Pancreas (tissue), 10 donors: ENCODE measurements at regions not wholly inside any gene's neighbourhood (a gene's known extent, or its start where the extent isn't known, plus 50 kb on each side); places are given as distances from the start of the nearest gene placed in this dataset.

Experiments used
- ATAC-seq, 4 donors: fragments of 200-7000 bp; cut with Tn5 transposase; one replicate each; pipeline versions ENCODE4 v1.8.0 to v1.9.1; 2020; ENCODE audit warnings: mild to moderate bottlenecking in 4 of 4, moderate library complexity in 4 of 4
- DNase-seq, 6 donors: peaks; one replicate each; pipeline ENCODE4 v3.0.0-alpha.2; 2020
- FAIRE-seq: peaks from 2 replicates; lab custom pipeline; 2012; peaks lifted over from hg19 to GRCh38; lab: Jason Lieb, UNC
- H3K27ac ChIP-seq, 4 donors: fragments of 200-600 bp; sonication (generic); 1 replicate in 3 of 4; 2 replicates in 1 of 4; pipeline versions ENCODE4 v1.5.0 to v1.8.0; 2020
- H3K27me3 ChIP-seq, 4 donors: fragments of 200-600 bp; one replicate each; pipeline ENCODE4 v1.8.0; 2021
- H3K36me3 ChIP-seq, 3 donors: fragments of 200-600 bp; sonication (generic) in 1 of 3; one replicate each; pipeline versions ENCODE4 v1.5.0 to v1.8.0; 2020 to 2021
- H3K4me1 ChIP-seq, 3 donors: fragments of 200-600 bp; one replicate each; pipeline ENCODE4 v1.8.0; 2021
- H3K4me3 ChIP-seq, 4 donors: fragments of 200-600 bp; sonication (generic) in 2 of 4; one replicate each; pipeline versions ENCODE4 v1.5.0 to v1.8.0; 2020 to 2021
- H3K9me3 ChIP-seq, 4 donors: fragments of 200-600 bp; one replicate each; pipeline ENCODE4 v1.8.0; 2021
- WGBS, 2 donors: extraction: QIAGEN DNeasy Blood & Tissue Kit; methylation state at CpG; one replicate each; pipeline ENCODE4 v1.1.7; 2013; 5-methylcytosine and 5-hydroxymethylcytosine counted together
- intact Hi-C, 3 donors: fragments of 100-400 bp; cut with DNase I; formaldehyde crosslinking; loops; one replicate each; pipeline versions ENCODE4 v1.11.1 to v1.14.2; 2022
- TF ChIP-seq, protein P1 (sequence below), 4 donors: fragments of 200-600 bp; sonication (generic) in 3 of 4; IDR thresholded peaks; one replicate each; pipeline versions ENCODE4 v1.5.0 to v1.8.0; 2021; ENCODE audit warnings: antibody characterized with exemption in 4 of 4
- donor health status: healthy with polysubstance abuse.
- donor health status: DM: no; HTN: no; CAD: no; lungs with moderate emphysema.
- donor health status: DM: no; HTN: no; CAD: no.
- donor health status: control.
- donor health status: control.
- donor health status: Bipolar disorder and iron deficiency.
- donor health status: DM: yes; HTN: yes; CAD: no.
- donor health status: DM: no; HTN: no; CAD: no.
- donor health status: DM: no; HTN: no; CAD: no.
- donor health status: DM: yes; HTN: yes; CAD: no.

DNA sequence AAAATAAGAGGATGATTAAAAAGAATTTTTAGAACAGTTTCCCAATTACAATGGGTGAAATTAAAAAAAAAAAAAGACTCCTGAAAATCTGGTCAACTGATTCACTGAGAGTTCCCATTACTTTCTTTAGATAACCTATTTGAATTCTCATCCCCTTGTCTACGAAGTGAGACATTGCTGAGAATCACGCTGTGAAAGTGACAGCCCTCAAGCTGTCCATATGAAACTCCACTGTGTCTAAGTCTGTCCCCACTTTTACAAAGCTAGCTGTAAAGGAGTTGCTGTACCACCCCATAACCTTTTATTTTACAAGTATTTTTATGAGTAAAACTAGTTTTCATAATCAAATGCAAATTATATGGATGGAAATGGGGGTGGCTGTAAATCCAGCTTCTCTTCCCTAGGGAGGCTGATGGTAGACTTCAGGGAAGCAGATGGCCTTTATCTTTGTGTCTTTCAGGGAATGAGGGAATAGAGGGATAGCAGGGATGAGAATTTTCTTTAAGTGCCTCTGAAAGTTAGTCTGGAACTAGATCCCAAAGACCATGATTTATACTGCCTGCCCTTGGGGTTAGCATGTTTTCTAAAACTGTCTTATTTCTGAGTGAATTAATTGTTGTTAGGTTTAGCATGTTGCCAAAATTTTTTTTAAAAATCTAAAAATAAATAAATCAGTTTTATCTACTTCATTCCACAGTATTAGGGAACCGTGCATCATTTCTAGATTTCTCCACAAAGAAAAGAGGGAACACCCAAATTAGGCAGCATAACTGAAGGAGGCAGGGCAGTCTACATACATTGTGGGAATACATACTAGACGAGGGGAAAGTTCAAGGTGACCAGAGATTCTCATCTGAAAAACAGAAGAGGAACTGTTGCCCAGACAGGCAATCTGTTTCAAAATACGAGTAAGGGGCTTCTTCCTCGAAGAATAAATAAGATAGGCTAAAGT, 1219.1 kb downstream of the UQCRFS1 start:
- ATAC-seq = no peak

DNA sequence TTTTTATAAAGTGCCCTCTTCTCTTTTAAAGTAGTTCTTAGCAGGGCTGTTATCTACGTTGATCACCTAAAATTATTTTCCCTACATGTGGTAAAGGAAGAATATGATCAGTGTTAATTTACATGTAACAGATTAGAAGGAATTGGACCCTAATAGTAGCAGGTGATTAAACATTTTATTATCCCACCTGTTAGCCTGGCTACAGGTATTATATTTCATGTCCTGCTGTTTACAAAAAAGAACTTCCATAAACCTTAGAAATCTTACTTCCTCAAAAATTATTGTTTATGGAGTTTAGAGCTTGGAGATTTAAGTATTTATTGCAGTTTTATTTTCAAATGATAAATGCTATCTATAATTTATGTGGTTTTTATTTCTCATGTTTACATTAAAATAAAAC, 1226.7 kb downstream of the UQCRFS1 start:
- DNase-seq = no peak
- 37 to 44% methylated on average over 1 of the region's 1 CpG for WGBS, 2 donors
- H3K4me3 ChIP-seq = no peak overlapping the region
- no peak overlapping the region for H3K27ac ChIP-seq
- no peak for FAIRE-seq
- H3K9me3 ChIP-seq = no peaks in the 10 kb centered on the region
- no peaks in the 10 kb centered on the region for H3K27me3 ChIP-seq
- TF ChIP-seq, protein P1, sequence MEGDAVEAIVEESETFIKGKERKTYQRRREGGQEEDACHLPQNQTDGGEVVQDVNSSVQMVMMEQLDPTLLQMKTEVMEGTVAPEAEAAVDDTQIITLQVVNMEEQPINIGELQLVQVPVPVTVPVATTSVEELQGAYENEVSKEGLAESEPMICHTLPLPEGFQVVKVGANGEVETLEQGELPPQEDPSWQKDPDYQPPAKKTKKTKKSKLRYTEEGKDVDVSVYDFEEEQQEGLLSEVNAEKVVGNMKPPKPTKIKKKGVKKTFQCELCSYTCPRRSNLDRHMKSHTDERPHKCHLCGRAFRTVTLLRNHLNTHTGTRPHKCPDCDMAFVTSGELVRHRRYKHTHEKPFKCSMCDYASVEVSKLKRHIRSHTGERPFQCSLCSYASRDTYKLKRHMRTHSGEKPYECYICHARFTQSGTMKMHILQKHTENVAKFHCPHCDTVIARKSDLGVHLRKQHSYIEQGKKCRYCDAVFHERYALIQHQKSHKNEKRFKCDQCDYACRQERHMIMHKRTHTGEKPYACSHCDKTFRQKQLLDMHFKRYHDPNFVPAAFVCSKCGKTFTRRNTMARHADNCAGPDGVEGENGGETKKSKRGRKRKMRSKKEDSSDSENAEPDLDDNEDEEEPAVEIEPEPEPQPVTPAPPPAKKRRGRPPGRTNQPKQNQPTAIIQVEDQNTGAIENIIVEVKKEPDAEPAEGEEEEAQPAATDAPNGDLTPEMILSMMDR (IDR thresholded peaks at IDR 0.05) = no peak
- no peaks in the 10 kb centered on the region for H3K36me3 ChIP-seq
- intact Hi-C loops = no loop called here
- H3K4me1 ChIP-seq = peaks cover 0 to 24% (median 4%) of the 10 kb centered on the region in 3 donors
- ATAC-seq = peak in 2 of 4 donors; percentile 23 to 34

More for the DNA sequence above, 1219.1 kb downstream of the UQCRFS1 start:
- no peaks in the 10 kb centered on the region for H3K36me3 ChIP-seq
- no peaks in the 10 kb centered on the region for H3K9me3 ChIP-seq
- H3K4me3 ChIP-seq = no peak overlapping the region
- 61 to 73% methylated on average over 6 of the region's 6 CpGs for WGBS, 2 donors
- no peaks in the 10 kb centered on the region for H3K27me3 ChIP-seq
- intact Hi-C loops = no loop called here
- H3K27ac ChIP-seq = no peak overlapping the region
- TF ChIP-seq, protein P1 (IDR thresholded peaks at IDR 0.05) = no peak
- H3K4me1 ChIP-seq = no peaks in the 10 kb centered on the region
- FAIRE-seq = no peak
- DNase-seq = no peak

DNA sequence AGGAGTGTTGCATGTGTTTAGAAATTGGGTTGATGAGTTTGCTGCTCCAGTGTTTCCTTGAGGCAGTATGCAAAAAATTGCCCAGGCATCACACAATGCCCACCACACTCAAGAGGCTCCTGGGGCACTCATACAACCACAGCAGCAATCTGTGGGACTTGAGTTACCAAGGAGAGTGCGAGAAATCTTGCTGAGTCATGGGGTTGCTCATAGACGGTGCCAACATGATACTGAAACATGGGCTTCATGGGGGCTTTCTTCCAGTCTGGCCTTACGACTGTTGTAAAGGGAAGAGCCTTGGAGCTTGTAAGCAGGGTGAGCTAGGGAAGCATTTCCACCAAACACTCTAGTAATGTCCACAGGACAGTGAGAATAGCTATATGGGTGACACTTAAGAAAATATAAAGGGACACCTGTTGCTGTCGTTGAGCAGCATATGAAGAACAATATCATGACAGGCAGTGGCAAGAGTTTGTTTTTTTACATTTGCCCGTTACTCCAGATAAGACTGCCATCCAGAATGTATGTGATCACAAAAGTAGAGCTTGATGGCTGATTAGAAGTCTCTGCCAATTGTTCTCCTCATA, 1237.4 kb downstream of the UQCRFS1 start:
- intact Hi-C loops = loop anchor here in 2 of 3 donors (5.0 to 10.0 kb wide), 2 partner anchors 259 to 347 kb away; no protein-coding TSS in a partner anchor
- no peak for FAIRE-seq
- Histone ChIP-seq H3K36me3 (no peaks in the 10 kb centered on the region), H3K27me3 (no peaks in the 10 kb centered on the region), H3K4me1 (no peaks in the 10 kb centered on the region), H3K27ac (no peak overlapping the region), H3K9me3 (no peaks in the 10 kb centered on the region), H3K4me3 (no peak overlapping the region)
- ATAC-seq = no peak
- TF ChIP-seq, protein P1 (IDR thresholded peaks at IDR 0.05) = no peak
- DNase-seq = no peak
- 81 to 84% methylated on average over 5 of the region's 5 CpGs for WGBS, 2 donors

DNA sequence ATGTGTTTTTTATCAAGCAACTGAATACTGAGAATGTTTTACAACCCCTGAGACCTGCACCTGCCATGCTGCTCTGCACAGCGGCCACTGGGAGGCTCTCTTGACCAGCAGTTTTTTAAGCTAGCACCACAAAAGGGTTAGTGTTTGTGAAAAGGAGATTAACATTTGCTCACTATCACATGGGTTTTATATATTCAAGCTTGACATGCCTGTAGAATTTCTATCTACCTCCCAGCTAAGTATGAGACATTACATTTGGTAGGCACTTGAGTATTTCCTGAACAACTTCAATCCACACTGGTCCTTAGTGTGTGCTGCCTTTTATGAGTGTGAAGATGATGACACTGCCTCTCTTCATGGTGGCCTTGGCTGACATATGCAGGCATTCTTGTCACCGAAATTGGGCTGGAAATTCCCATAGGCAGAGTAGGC, 1238.9 kb downstream of the UQCRFS1 start:
- WGBS, 2 donors = 15 to 20% methylated on average over 2 of the region's 2 CpGs
- ATAC-seq = peak; percentile 71 to 96 (median 88)
- Histone ChIP-seq H3K4me1 (no peaks in the 10 kb centered on the region), H3K27me3 (no peaks in the 10 kb centered on the region), H3K36me3 (no peaks in the 10 kb centered on the region), H3K9me3 (no peaks in the 10 kb centered on the region), H3K4me3 (no peak overlapping the region), H3K27ac (no peak overlapping the region)
- intact Hi-C loops = loop anchor here in 1 of 3 donors (5.0 to 10.0 kb wide), 2 partner anchors 261 to 353 kb away; no protein-coding TSS in a partner anchor
- peak in 4 of 6 donors; percentile 23 to 56 (median 45) for DNase-seq
- TF ChIP-seq, protein P1 (IDR thresholded peaks at IDR 0.05) = peak; percentile 24 to 61 (median 54)
- FAIRE-seq = no peak
